AG10803 (cell line): ENCODE measurements at regions not wholly inside any gene's neighbourhood (a gene's known extent, or its start where the extent isn't known, plus 50 kb on each side); places are given as distances from the start of the nearest gene placed in this dataset.

ENCODE experiments used
- DNase-seq: peaks from one replicate; pipeline ENCODE4 v3.0.0; 2010; ENCODE audit warnings: low read depth
- H3K4me3 ChIP-seq: 2 replicates; pipeline ENCODE4 v1.5.1; 2011; ENCODE audit warnings: mild to moderate bottlenecking, low read length, control low read depth
- CTCF ChIP-seq: conservative IDR thresholded peaks from 2 replicates; pipeline ENCODE4 v1.5.1; 2011; ENCODE audit warnings: mild to moderate bottlenecking, low read length, control low read depth, inconsistent platforms

- TF ChIP-seq CTCF: no peak
- no peak overlapping the region for H3K4me3 ChIP-seq
- no peak for DNase-seq
Observed at GRCh38 chr5:30968971-30969370, 224.5 kb upstream of the CDH6 start.

- no peak for DNase-seq
- H3K4me3 ChIP-seq: no peak overlapping the region
- TF ChIP-seq CTCF: no peak
Observed at GRCh38 chr5:30960036-30960435, 233.4 kb upstream of the CDH6 start.

- DNase-seq: no peak
- H3K4me3 ChIP-seq: no peak overlapping the region
- no peak for TF ChIP-seq CTCF
Observed at GRCh38 chr5:30959238-30959637, 234.2 kb upstream of the CDH6 start.

- no peak for TF ChIP-seq CTCF
- no peak overlapping the region for H3K4me3 ChIP-seq
- DNase-seq: no peak
Observed at GRCh38 chr5:30957591-30957990, 235.9 kb upstream of the CDH6 start.

- no peak for DNase-seq
- no peak overlapping the region for H3K4me3 ChIP-seq
- TF ChIP-seq CTCF: no peak
Observed at GRCh38 chr5:30956251-30956650, 237.2 kb upstream of the CDH6 start.

GRCh38 chr5:30937070-30937469 is 256.4 kb upstream of the CDH6 start:
- no peak overlapping the region for H3K4me3 ChIP-seq
- no peak for DNase-seq
- no peak for TF ChIP-seq CTCF

GRCh38 chr5:30933599-30933998 is 259.9 kb upstream of the CDH6 start:
- DNase-seq: no peak
- H3K4me3 ChIP-seq: no peak overlapping the region
- TF ChIP-seq CTCF: no peak
